ENCODE measurements at regions not wholly inside any gene's neighbourhood (a gene's known extent, or its start where the extent isn't known, plus 50 kb on each side); places are given as distances from the start of the nearest gene placed in this dataset.

- no peak for DNase-seq
- in situ Hi-C loops (cut with HindIII; ENCODE audit: low pct_ligation_motif_present, low sequenced_read_pairs): no loop called here
- Histone ChIP-seq H3K36me3 (replicated peaks) (no peaks in the 10 kb centered on the region), H3K27ac (no peak overlapping the region), H3K4me3 (ENCODE audit: low read depth, low read length) (no peak overlapping the region), H3K27me3 (replicated peaks) (no peaks in the 10 kb centered on the region)
- no peak for TF ChIP-seq CTCF (IDR thresholded peaks at IDR 0.05; ENCODE audit: low read depth, low read length, missing control alignments)
These were observed 406.0 kb upstream of the GRIA1 start for GRCh38 chr5:153084511-153084910.

GRCh38 chr5:153086486-153086885, 404.0 kb upstream of the GRIA1 start:
- DNase-seq: no peak
- no peak for TF ChIP-seq CTCF (IDR thresholded peaks at IDR 0.05; ENCODE audit: low read depth, low read length, missing control alignments)
- H3K27ac ChIP-seq: no peak overlapping the region
- no peaks in the 10 kb centered on the region for H3K27me3 ChIP-seq (replicated peaks)
- no peaks in the 10 kb centered on the region for H3K36me3 ChIP-seq (replicated peaks)
- no peak overlapping the region for H3K4me3 ChIP-seq (ENCODE audit: low read depth, low read length)
- in situ Hi-C loops (cut with HindIII; ENCODE audit: low pct_ligation_motif_present, low sequenced_read_pairs): no loop called here

DNA sequence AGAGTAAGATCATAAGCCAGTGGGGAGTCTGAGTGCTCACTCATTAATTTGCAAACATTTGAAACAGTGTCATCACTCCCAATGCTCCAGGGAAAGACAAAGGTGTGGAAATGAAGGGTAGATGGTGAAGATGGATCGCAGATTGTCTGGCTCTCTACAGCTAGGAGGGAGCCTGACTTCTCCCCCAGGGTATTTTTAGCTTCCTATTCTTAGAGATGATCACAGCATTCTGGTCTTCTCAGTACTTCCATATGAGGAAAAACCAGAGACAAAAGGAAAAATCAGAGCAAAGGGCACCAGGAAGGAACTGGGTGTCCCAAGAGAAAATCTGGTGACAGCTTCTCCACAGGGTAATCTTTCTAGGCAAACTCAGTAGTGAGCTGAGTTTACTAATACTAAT, 401.9 kb upstream of the GRIA1 start:
- TF ChIP-seq CTCF (IDR thresholded peaks at IDR 0.05; ENCODE audit: low read depth, low read length, missing control alignments): no peak
- H3K27me3 ChIP-seq (replicated peaks): no peaks in the 10 kb centered on the region
- H3K4me3 ChIP-seq (ENCODE audit: low read depth, low read length): no peak overlapping the region
- no peak for DNase-seq
- in situ Hi-C loops (cut with HindIII; ENCODE audit: low pct_ligation_motif_present, low sequenced_read_pairs): no loop called here
- H3K27ac ChIP-seq: no peak overlapping the region
- H3K36me3 ChIP-seq (replicated peaks): no peaks in the 10 kb centered on the region

- H3K27ac ChIP-seq: no peak overlapping the region
- no peaks in the 10 kb centered on the region for H3K36me3 ChIP-seq (replicated peaks)
- in situ Hi-C loops (cut with HindIII; ENCODE audit: low pct_ligation_motif_present, low sequenced_read_pairs): no loop called here
- TF ChIP-seq CTCF (IDR thresholded peaks at IDR 0.05; ENCODE audit: low read depth, low read length, missing control alignments): no peak
- DNase-seq: no peak
- H3K27me3 ChIP-seq (replicated peaks): no peaks in the 10 kb centered on the region
- no peak overlapping the region for H3K4me3 ChIP-seq (ENCODE audit: low read depth, low read length)
These were observed 396.1 kb upstream of the GRIA1 start for GRCh38 chr5:153094333-153094732.

GRCh38 chr5:153096381-153096780, 394.1 kb upstream of the GRIA1 start:
- H3K4me3 ChIP-seq (ENCODE audit: low read depth, low read length): no peak overlapping the region
- H3K27me3 ChIP-seq (replicated peaks): no peaks in the 10 kb centered on the region
- no peak for TF ChIP-seq CTCF (IDR thresholded peaks at IDR 0.05; ENCODE audit: low read depth, low read length, missing control alignments)
- no peaks in the 10 kb centered on the region for H3K36me3 ChIP-seq (replicated peaks)
- in situ Hi-C loops (cut with HindIII; ENCODE audit: low pct_ligation_motif_present, low sequenced_read_pairs): no loop called here
- DNase-seq: no peak
- no peak overlapping the region for H3K27ac ChIP-seq

DNA sequence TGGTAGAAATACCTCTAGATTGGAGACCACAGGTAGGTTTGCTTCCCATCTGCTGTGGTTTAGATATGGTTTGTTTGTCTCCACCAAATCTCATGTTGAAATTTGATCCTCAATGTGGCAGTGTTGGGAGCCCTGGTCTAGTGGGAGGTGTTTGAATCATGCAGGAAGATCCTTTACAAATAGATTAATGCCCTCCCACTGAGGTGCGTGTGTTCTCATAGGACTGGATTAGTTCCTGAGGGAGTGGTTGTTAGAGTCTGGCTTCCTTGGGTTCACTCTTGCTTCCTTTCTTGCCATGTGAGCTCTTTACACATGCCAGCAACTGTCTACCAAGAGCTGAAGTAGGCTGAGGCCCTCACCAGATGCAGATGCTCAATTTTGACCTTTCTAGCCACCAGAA, 391.1 kb upstream of the GRIA1 start:
- TF ChIP-seq CTCF (IDR thresholded peaks at IDR 0.05; ENCODE audit: low read depth, low read length, missing control alignments): no peak
- Histone ChIP-seq H3K27me3 (replicated peaks) (no peaks in the 10 kb centered on the region), H3K27ac (no peak overlapping the region), H3K36me3 (replicated peaks) (no peaks in the 10 kb centered on the region), H3K4me3 (ENCODE audit: low read depth, low read length) (no peak overlapping the region)
- in situ Hi-C loops (cut with HindIII; ENCODE audit: low pct_ligation_motif_present, low sequenced_read_pairs): no loop called here
- DNase-seq: no peak

Data from brain microvascular endothelial cell (primary cell).